Hepatocyte (in vitro differentiated cells): ENCODE measurements at regions not wholly inside any gene's neighbourhood (a gene's known extent, or its start where the extent isn't known, plus 50 kb on each side); places are given as distances from the start of the nearest gene placed in this dataset.

Experiments
- CTCF ChIP-seq: fragments of 200-600 bp; sonication (generic); IDR thresholded peaks from 2 replicates; pipeline ENCODE4 v1.5.1; 2016; ENCODE audit warnings: antibody characterized with exemption, mild to moderate bottlenecking; ENCODE audit not compliant: poor library complexity
- EZH2 ChIP-seq: fragments of 200-600 bp; sonication (generic); IDR thresholded peaks from 2 replicates; pipeline ENCODE4 v1.6.1; 2016; ENCODE audit warnings: antibody characterized with exemption, mild to moderate bottlenecking, borderline replicate concordance
- EZH2phosphoT487 ChIP-seq: fragments of 200-600 bp; sonication (generic); IDR thresholded peaks from one replicate; pipeline ENCODE4 v1.6.1; 2018; ENCODE audit warnings: antibody characterized with exemption, mild to moderate bottlenecking, low read depth, moderate library complexity; ENCODE audit not compliant: unreplicated experiment, severe bottlenecking

GRCh38 chr1:53383136-53383870, 55.4 kb upstream of the LRP8 start:
- TF ChIP-seq CTCF, result no peak
- no peak for TF ChIP-seq EZH2
- TF ChIP-seq EZH2phosphoT487, result no peak
